HepG2 (cell line): ENCODE measurements at regions not wholly inside any gene's neighbourhood (a gene's known extent, or its start where the extent isn't known, plus 50 kb on each side); places are given as distances from the start of the nearest gene placed in this dataset.

Experiments
- ATAC-seq: fragments of 200-7000 bp; cut with Tn5 transposase; 3 replicates; pipeline ENCODE4 v1.9.1; 2020; ENCODE audit warnings: mild to moderate bottlenecking, moderate library complexity
- BruUV-seq: library from RNA; stranded (reverse); fragments of 400-500 nt; replicated peaks from 2 replicates; lab custom pipeline; 2021; lab: Mats Ljungman, UMichigan
- CTCF ChIA-PET: fragments of 300-600 bp; formaldehyde crosslinking; extraction: SDS; loops from one replicate; lab custom pipeline; 2021; ENCODE audit warnings: low total read pairs, inconsistent platforms, low intra/inter-chr PET ratio; lab: Yijun Ruan, JAX
- POLR2A ChIA-PET: fragments of 350-600 bp; sonication (Branson Sonifier 250); formaldehyde crosslinking; loops from one replicate; lab custom pipeline; 2020; ENCODE audit warnings: antibody characterized with exemption, inconsistent platforms; lab: Yijun Ruan, JAX
- DNase-seq: peaks from one replicate; pipeline ENCODE4 v3.0.0-alpha.2; 2015; ENCODE audit warnings: low spot score
- FAIRE-seq: peaks from 3 replicates; lab custom pipeline; 2011; peaks lifted over from hg19 to GRCh38; lab: Jason Lieb, UNC
- H2AFZ ChIP-seq: one replicate; pipeline ENCODE4 v1.6.1; 2011; ENCODE audit warnings: low read length, inconsistent platforms
- H3K27ac ChIP-seq: fragments of 300-600 bp; 3 replicates; pipeline ENCODE4 v1.8.0; 2011; ENCODE audit warnings: mixed run types, mild to moderate bottlenecking, mixed read lengths, low read length, inconsistent platforms; ENCODE audit not compliant: insufficient read depth; ENCODE audit errors: extremely low read length
- H3K27me3 ChIP-seq, 2 experiments: fragments of 200-600 bp in 1 of 2; 2 replicates in 1 of 2; 3 replicates in 1 of 2; pipeline versions ENCODE4 v1.6.0 to v1.8.0; 2011; ENCODE audit warnings: low read length in 2 of 2, mild to moderate bottlenecking in 2 of 2, moderate library complexity in 2 of 2, inconsistent platforms in 1 of 2; ENCODE audit not compliant: insufficient read depth in 2 of 2, control insufficient read depth in 1 of 2
- H3K36me3 ChIP-seq, 2 experiments: fragments of 200-600 bp in 1 of 2; replicated peaks in 1 of 2; 2 replicates in 1 of 2; 3 replicates in 1 of 2; pipeline versions ENCODE4 v1.5.1 to v1.8.0; 2011; ENCODE audit warnings: low read length in 2 of 2, inconsistent platforms in 1 of 2; ENCODE audit not compliant: insufficient read depth in 2 of 2, control insufficient read depth in 1 of 2
- H3K4me1 ChIP-seq: 2 replicates; pipeline ENCODE4 v1.5.1; 2012; ENCODE audit warnings: low read length, inconsistent platforms; ENCODE audit not compliant: insufficient read depth
- H3K4me2 ChIP-seq: 2 replicates; pipeline ENCODE4 v1.6.0; 2011; ENCODE audit warnings: low read depth, low read length, inconsistent platforms
- H3K4me3 ChIP-seq, 3 experiments: fragments of 200-600 bp in 1 of 3; sonication (generic), shearing (Covaris generic) in 1 of 3; replicated peaks in 1 of 3; 2 replicates each; pipeline ENCODE4 v1.5.1; 2011 to 2016; ENCODE audit warnings: low read length in 3 of 3, inconsistent platforms in 2 of 3, low read depth in 2 of 3, mild to moderate bottlenecking in 2 of 3, control low read depth in 1 of 3, mixed read lengths in 1 of 3; ENCODE audit not compliant: insufficient read depth in 1 of 3
- H3K79me2 ChIP-seq: one replicate; pipeline ENCODE4 v1.6.1; 2011; ENCODE audit warnings: low read length, inconsistent platforms; ENCODE audit not compliant: insufficient read depth
- H3K9ac ChIP-seq: 2 replicates; pipeline ENCODE4 v1.6.0; 2011; ENCODE audit warnings: mild to moderate bottlenecking, low read depth, low read length, inconsistent platforms; ENCODE audit not compliant: insufficient read depth
- H3K9me3 ChIP-seq: 2 replicates; pipeline ENCODE4 v1.5.1; 2012; ENCODE audit warnings: mild to moderate bottlenecking, low read length
- H4K20me1 ChIP-seq: 2 replicates; pipeline ENCODE4 v1.6.0; 2011; ENCODE audit warnings: inconsistent platforms, mild to moderate bottlenecking, low read length, moderate library complexity; ENCODE audit not compliant: insufficient read depth
- ATF6 ChIP-seq: sonication (generic); formaldehyde crosslinking; conservative IDR thresholded peaks from 2 replicates; pipeline ENCODE4 v1.4.0; 2020; ENCODE audit warnings: missing genetic modification reagents
- BHLHE40 ChIP-seq: IDR thresholded peaks from 2 replicates; pipeline ENCODE4 v1.6.1; 2011; ENCODE audit warnings: low read length, improper control_type of control experiment
- CREB3 ChIP-seq: sonication (generic); formaldehyde crosslinking; IDR thresholded peaks from 2 replicates; pipeline ENCODE4 v1.5.0; 2020; ENCODE audit warnings: missing genetic modification reagents
- MAF1 ChIP-seq: sonication (generic); formaldehyde crosslinking; IDR thresholded peaks from 2 replicates; pipeline ENCODE4 v1.5.0; 2020; ENCODE audit warnings: missing genetic modification reagents, borderline replicate concordance
- PRPF4 ChIP-seq: fragments of 200-400 bp; formaldehyde crosslinking; IDR thresholded peaks from 2 replicates; pipeline ENCODE4 v1.6.1; 2016; ENCODE audit warnings: low read length, low read depth; ENCODE audit not compliant: poor library complexity, severe bottlenecking
- RAD21 ChIP-seq: fragments of 450-650 bp; formaldehyde crosslinking; IDR thresholded peaks from 2 replicates; pipeline ENCODE4 v1.5.0; 2020; ENCODE audit warnings: mild to moderate bottlenecking
- SNAI1 ChIP-seq: sonication (generic); formaldehyde crosslinking; IDR thresholded peaks from 2 replicates; pipeline ENCODE4 v1.5.0; 2020; ENCODE audit warnings: mild to moderate bottlenecking, missing genetic modification reagents, borderline replicate concordance
- WGBS: methylation state at CpG from one replicate; pipeline ENCODE4 v1.1.6; 2017; ENCODE audit warnings: low lambda C conversion rate; 5-methylcytosine and 5-hydroxymethylcytosine counted together
- in situ Hi-C: cut with HindIII; loops from 2 replicates; pipeline ENCODE4 v1.10.0; 2017; ENCODE audit warnings: low pct_unique_long_range_greater_than_20kb; ENCODE audit not compliant: extremely low pct_ligation_motif_present
- intact Hi-C: fragments of 100-400 bp; cut with micrococcal nuclease; formaldehyde crosslinking; loops from one replicate; pipeline ENCODE4 v1.10.0; 2022; ENCODE audit not compliant: unreplicated experiment
- TF ChIP-seq, protein P1 (sequence below): sonication (generic); formaldehyde crosslinking; IDR thresholded peaks from 2 replicates; pipeline ENCODE4 v1.5.1; 2020; ENCODE audit warnings: mild to moderate bottlenecking, missing genetic modification reagents, borderline replicate concordance
- TF ChIP-seq, protein P2 (sequence below): sonication (generic); formaldehyde crosslinking; IDR thresholded peaks from 2 replicates; pipeline ENCODE4 v1.4.0; 2020; ENCODE audit warnings: missing genetic modification reagents

- TF ChIP-seq, protein P1, sequence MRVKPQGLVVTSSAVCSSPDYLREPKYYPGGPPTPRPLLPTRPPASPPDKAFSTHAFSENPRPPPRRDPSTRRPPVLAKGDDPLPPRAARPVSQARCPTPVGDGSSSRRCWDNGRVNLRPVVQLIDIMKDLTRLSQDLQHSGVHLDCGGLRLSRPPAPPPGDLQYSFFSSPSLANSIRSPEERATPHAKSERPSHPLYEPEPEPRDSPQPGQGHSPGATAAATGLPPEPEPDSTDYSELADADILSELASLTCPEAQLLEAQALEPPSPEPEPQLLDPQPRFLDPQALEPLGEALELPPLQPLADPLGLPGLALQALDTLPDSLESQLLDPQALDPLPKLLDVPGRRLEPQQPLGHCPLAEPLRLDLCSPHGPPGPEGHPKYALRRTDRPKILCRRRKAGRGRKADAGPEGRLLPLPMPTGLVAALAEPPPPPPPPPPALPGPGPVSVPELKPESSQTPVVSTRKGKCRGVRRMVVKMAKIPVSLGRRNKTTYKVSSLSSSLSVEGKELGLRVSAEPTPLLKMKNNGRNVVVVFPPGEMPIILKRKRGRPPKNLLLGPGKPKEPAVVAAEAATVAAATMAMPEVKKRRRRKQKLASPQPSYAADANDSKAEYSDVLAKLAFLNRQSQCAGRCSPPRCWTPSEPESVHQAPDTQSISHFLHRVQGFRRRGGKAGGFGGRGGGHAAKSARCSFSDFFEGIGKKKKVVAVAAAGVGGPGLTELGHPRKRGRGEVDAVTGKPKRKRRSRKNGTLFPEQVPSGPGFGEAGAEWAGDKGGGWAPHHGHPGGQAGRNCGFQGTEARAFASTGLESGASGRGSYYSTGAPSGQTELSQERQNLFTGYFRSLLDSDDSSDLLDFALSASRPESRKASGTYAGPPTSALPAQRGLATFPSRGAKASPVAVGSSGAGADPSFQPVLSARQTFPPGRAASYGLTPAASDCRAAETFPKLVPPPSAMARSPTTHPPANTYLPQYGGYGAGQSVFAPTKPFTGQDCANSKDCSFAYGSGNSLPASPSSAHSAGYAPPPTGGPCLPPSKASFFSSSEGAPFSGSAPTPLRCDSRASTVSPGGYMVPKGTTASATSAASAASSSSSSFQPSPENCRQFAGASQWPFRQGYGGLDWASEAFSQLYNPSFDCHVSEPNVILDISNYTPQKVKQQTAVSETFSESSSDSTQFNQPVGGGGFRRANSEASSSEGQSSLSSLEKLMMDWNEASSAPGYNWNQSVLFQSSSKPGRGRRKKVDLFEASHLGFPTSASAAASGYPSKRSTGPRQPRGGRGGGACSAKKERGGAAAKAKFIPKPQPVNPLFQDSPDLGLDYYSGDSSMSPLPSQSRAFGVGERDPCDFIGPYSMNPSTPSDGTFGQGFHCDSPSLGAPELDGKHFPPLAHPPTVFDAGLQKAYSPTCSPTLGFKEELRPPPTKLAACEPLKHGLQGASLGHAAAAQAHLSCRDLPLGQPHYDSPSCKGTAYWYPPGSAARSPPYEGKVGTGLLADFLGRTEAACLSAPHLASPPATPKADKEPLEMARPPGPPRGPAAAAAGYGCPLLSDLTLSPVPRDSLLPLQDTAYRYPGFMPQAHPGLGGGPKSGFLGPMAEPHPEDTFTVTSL (CRISPR knock-in tag), result no peak
- TF ChIP-seq, protein P2, sequence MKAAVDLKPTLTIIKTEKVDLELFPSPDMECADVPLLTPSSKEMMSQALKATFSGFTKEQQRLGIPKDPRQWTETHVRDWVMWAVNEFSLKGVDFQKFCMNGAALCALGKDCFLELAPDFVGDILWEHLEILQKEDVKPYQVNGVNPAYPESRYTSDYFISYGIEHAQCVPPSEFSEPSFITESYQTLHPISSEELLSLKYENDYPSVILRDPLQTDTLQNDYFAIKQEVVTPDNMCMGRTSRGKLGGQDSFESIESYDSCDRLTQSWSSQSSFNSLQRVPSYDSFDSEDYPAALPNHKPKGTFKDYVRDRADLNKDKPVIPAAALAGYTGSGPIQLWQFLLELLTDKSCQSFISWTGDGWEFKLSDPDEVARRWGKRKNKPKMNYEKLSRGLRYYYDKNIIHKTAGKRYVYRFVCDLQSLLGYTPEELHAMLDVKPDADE, result no peak
- no peak for TF ChIP-seq BHLHE40
Measured at GRCh38 chr14:84584511-84584910, 945.4 kb upstream of the FLRT2 start (continued).

GRCh38 chr14:84591827-84592445 is 938.0 kb upstream of the FLRT2 start:
- POLR2A ChIA-PET, result no interaction called here
- BruUV-seq, result no TSS peak
- DNase-seq (no peak), FAIRE-seq (no peak), ATAC-seq (no peak)
- Histone ChIP-seq H3K79me2 (no peaks in the 10 kb centered on the region), H2AFZ (no peak overlapping the region), H3K9me3 (peaks cover 50% of the 10 kb centered on the region), H3K4me2 (no peak overlapping the region), H3K4me1 (no peaks in the 10 kb centered on the region), H3K27ac (no peak overlapping the region), H3K27me3 (no peaks in the 10 kb centered on the region), H4K20me1 (no peaks in the 10 kb centered on the region), H3K9ac (no peak overlapping the region), H3K36me3 (no peaks in the 10 kb centered on the region), H3K4me3 (no peak overlapping the region)
- CTCF ChIA-PET, result no interaction called here
- in situ Hi-C loops, result no loop called here
- intact Hi-C loops, result no loop called here
- WGBS, result 15% methylated on average over 9 of the region's 9 CpGs
- TF ChIP-seq ATF6 (CRISPR knock-in tag), result no peak
- no peak for TF ChIP-seq PRPF4
- no peak for TF ChIP-seq SNAI1
- no peak for TF ChIP-seq RAD21
- no peak for TF ChIP-seq CREB3
- no peak for TF ChIP-seq MAF1 (CRISPR knock-in tag)
